NCI-H345 treated with DMSO at 0.1 percent for 48 hours (cell line): ENCODE measurements at regions not wholly inside any gene's neighbourhood (a gene's known extent, or its start where the extent isn't known, plus 50 kb on each side); places are given as distances from the start of the nearest gene placed in this dataset.

Experiments
- DNase-seq: peaks from one replicate; lab custom pipeline; 2025; ENCODE audit not compliant: unreplicated experiment; lab: John Stamatoyannopoulos, UW

DNA sequence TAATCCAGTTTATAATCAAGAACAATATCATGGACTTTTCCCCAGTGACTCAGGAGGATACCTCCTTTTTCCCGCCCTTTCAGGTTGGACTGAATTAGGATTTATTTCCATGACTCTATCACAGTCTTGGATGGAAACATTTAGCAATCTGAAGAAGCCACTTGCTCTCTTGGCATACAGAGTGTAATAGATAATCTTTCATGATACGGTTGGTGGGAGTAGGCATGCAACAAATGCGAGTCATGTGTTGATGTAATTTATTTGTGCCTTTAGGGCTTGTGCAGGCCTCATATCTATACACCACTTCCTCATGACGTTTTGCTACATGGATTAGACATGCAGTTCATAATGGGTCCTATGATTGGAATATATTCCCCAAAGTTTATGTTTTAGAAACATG is 54.2 kb upstream of the MCTP2 start:
- no peak for DNase-seq

DNA sequence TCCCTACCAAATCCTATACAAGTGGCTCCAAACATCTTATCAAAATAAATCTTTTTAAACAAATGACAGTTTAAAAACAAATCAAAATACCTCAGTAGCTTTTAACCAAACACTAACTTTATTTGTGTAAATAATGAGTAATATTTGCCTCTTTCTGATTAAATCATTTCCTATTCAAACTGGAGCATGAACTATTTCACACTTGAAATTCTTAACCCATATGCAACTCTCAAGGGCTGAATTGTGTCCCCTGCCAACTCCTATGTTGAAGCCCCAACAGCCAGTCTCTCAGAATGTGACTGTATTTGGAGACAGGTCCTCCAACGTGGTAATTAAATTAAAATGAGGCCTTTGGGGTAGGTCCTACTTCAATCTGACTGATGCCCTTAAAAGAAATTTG is 55.9 kb upstream of the MCTP2 start:
- no peak for DNase-seq

DNA sequence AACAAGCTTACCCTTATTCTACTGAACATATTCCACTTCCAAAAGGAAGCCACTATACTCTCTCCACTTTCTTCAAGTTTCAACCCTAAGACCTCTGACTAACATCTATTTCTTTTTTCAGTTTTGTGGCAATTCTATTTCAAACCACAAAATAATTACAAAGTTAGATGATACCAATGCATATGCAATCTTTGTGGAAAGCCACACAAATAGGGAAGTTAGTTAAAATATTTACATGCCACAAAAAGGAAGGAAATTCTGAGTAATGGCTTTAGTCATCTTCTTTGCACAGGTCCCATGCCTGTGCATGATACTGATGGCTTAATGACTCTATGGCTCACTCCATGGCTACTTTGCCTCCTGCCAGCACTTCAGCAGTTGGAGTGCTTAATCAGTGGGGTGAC is 57.0 kb upstream of the MCTP2 start:
- no peak for DNase-seq

DNA sequence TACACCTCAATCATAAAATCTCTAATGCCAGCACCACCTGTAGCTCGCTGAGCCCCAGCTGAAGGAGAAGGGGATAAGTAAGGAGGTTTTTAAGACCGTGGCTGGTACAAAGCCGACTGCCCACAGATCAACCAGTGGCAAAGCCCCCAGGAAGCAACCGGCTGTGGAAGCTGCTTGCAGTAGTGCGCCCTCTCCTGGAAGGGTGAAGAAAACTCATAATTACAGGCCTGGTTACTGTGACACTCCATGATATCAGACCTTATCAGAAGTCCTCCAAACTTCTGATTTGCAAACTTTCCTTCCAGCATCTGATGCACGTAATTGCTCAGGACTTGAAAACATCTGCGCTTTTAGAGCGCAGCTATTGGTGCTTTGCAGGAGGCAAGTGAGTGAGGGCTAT is 63.1 kb upstream of the MCTP2 start:
- no peak for DNase-seq

DNA sequence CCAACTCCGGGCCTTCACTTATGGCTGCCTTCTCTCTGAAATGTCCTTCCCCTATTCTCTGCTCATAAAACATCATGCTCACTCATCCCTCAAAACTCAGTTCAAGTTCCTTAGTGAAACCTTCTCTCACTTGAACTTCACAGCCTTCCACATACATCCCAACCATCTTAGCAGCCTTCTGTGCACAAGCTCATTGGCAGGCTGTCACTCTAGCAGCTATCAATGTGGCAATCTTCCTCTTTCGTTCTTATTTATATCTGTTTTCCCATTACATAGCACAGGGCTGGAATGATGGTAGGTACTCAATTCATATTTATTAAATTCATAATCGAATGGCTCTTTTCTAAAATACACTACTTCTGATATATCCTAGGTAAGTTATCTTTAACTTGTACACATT is 66.4 kb upstream of the MCTP2 start:
- DNase-seq, result no peak

DNA sequence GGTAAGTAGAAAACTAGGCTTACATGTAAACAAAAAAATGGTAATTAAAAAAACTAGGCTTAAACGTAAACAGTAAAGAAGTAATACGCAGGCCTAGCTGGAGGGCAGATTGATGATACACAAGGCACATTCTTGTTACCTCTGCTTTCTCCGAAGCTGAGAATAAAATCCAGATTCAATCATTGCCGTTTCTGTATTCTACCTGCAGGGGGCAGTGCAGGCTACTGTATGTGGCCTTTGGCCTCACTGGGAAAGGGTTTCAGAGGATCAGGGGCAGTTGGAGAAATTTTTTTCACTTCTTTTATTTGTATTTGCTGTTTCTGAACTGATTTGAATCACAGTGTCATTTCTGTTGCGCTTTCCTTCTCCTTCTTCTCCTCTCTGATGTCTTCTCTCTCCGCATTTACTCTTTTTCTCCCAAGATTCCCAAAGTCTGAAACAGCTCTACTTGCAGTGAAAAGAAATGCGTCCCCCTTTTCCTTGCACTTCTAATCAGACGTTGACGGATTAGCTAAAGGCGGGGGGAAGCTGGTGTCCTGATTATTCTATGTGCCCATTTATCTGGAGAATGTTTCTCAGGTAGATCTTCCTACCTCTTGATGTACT is 67.1 kb upstream of the MCTP2 start:
- peak; percentile 28 for DNase-seq

DNA sequence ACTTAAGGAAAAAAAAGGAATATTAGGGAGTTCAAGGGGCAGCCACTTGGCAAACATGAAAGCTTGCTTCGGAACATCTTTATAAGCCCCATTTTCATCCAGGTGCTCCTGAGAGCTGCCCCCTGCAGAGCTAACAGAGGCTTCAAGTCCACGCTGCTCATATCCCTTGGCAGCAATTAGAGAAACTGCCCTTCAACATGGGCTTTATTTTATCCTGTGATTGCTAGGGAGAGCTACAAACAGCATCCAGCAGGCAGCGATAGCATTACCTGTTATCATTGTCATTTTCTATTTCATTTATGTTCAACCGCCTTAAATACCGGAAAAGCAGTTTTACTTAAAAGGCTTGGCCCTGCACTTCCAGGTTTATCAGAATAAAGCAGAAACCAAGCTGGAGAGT is 68.4 kb upstream of the MCTP2 start:
- DNase-seq, result no peak

DNA sequence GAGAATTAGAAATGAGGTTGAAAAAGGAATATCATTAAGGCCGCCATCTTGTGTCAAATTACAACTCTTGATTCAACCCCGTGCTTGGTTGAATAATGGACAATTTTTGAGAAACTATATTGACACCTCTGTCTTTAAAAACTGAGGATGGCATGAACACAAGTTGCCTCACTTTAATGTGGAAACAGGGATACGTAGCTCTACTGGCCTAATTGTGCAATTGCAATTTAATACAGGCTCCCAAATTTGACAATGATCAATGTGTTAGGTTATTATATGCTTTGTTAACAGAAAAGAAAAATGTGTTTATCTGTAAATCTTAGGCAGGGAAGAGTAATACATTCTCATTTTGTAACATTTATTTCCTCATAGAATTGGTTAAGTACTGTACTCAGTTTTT is 77.1 kb upstream of the MCTP2 start:
- no peak for DNase-seq

DNA sequence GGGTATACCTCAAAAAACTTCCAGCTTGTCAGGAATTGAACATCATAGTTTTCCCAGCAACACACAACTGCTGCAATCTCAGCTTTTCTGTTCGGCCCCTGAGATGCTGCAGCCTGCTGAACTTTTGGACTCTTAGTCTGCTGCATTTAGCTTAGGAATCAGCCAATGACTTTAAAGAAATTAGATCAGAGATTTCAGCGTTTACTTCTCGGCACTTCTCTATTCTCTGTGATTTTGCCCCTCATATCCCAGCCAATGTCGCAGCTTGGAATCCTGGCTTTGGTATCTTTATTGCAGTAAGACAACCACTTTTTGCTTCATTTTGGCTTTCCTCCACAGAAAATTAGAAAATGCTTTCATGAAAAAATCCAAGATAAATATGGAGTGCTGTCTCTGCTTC is 86.3 kb upstream of the MCTP2 start:
- DNase-seq, result no peak

DNA sequence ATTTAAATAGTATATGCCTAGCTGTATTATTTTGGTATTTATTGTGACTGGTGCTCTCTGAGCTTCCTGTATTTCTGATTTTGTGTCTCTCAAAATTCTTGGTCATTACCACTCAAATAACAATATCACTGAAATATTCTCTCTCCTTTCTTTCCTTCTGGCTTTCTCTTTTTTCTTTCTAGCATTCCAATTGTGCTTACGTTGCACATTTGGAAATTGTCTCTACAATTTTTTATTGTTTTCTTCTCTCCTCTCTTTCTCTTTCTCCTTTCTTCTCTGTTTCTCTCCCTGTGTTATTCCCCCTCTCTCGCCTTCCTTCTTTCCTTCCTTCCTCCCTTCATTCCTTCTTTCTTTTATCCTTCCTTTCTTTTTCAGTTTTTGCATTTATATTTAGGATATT is 89.6 kb upstream of the MCTP2 start:
- DNase-seq, result no peak

DNA sequence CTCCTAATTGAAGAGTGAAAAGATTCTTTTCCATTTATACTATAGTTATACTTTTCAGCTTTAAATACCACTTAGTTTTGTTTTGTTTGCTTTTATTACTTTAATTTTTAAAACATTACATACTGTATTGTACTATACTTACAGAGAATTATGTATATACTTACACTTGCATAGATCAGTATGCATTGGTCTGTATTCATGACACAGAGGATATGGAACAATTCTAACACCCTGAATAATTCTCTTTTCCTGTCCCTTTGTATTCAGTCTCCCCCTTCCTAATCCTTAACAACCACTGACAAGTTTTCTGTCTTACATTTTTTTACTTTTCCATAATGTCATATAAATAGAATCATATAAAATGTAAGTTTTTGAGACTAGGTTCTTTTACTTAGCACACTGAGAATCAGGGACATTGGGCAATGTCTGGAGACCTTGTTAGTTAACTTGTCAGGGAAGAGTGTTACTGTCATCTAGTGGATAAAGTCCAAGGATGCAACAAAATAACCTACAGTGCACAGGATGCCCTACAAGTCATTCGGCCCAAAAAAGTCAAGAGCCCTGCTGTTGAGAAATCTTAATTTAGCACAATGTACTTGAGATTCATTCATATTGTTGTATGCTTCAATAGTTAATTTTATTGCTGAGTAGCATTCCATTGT is 95.7 kb upstream of the MCTP2 start:
- DNase-seq, result no peak

DNA sequence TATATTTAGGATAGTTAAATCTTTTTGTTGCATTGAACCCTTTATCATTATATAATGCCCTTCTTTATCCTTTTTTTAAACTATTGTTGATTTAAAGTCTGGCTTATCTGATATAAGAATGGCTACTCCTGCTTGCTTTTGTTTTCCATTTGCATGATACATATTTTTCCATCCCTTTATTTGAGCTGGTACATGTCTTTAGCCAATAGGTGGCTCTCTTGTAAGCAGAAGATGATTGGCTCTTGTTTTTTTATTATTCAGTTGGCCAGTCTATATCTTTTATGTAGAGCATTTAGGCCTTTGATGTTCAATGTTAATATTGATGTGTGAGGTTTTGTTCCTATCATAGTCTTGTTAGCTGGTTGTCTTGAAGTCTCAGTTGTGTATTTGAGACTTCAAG is 99.5 kb upstream of the MCTP2 start:
- no peak for DNase-seq

DNA sequence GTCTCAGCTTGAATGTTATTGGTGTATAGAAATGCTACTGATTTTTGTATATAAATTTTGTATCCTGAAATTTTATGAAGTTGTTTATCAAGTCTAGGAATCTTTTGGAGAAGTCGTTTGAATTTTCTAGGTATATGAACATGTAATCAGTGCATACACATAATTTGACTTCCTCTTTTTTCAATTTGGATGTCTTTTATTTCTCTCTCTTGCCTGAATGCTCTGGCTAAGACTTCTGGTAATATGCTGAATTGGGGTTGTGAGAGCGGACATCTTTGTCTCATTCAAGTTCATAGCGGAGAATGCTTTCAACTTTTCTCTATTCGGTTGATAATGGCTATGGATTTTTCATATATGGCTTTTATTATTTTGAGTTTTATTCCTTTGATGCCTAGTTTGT is 100.9 kb upstream of the MCTP2 start:
- no peak for DNase-seq

DNA sequence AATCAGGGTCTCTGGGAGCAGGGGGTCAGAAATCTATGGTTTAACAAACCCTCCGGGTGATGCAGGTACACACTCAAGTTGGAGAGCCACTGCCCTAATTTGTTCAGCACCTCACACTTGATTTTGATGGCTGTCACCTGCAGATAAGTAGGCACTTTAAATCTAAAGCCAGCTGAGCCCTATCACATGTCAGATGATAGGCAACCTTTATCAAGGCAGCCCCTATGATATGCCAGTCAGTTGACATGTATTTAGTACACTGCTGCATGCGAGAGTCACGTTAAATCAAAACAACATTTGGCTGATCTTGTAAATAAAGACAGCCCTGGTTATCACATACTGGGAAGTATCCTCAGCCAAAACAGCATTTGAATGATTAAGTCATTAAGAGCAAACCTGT is 104.4 kb upstream of the MCTP2 start:
- DNase-seq, result peak; percentile 16

DNA sequence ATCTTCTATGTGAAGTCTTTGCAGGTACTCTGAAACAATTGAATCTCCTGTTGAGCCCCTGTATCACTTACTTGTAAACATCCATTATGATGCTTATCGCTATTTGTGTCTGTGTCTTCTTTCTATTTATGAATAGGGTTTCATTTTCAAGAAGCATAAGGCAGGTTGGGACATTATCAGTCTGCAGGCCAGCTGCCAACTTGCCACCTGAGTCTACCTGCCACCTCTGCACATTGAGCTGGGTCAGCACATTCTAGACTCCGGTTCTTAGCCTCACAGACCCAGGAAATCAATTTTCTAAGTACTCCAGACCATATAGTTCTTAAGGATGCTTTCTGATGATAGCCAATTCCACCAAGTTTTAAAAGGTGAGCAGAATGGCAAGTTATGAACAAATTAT is 105.7 kb upstream of the MCTP2 start:
- DNase-seq, result peak; percentile 10

DNA sequence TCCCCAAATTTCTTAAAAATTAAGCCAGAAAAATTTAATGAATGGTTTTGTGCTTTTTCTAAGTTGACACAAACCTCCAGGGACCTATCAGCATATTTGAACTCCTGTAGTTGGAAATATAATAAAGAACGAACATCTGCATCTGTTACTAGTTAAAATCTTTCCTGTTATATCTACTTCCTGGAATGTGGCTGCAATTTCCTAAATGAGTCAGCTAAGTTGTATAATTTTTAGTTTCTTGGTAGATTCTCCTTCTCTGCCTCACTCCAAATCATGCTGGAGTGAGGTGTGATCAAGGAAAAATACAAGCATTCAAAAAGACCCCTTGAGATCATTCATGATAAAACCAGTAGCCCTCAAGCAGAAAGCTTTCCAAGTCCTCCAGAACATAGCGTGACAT is 106.2 kb upstream of the MCTP2 start:
- no peak for DNase-seq

DNA sequence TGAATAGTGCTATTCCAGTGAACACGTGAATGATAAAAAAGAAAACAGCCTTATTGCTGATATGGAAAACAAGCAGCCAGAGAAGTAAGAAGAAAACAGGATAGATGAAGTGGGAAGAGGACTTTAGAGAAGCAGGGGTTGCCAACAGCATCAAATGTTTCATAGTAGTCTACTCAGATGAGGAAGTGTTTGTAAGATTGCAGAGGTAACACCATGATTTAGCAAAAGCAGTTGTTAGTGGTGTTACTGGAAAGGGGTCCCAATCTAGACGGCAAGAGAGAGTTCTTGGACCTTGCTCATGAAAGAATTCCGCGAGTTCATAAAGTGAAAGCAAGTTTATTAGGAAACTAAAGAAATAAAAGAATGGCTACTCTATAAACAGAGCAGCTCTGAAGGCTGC is 108.8 kb upstream of the MCTP2 start:
- DNase-seq, result no peak

DNA sequence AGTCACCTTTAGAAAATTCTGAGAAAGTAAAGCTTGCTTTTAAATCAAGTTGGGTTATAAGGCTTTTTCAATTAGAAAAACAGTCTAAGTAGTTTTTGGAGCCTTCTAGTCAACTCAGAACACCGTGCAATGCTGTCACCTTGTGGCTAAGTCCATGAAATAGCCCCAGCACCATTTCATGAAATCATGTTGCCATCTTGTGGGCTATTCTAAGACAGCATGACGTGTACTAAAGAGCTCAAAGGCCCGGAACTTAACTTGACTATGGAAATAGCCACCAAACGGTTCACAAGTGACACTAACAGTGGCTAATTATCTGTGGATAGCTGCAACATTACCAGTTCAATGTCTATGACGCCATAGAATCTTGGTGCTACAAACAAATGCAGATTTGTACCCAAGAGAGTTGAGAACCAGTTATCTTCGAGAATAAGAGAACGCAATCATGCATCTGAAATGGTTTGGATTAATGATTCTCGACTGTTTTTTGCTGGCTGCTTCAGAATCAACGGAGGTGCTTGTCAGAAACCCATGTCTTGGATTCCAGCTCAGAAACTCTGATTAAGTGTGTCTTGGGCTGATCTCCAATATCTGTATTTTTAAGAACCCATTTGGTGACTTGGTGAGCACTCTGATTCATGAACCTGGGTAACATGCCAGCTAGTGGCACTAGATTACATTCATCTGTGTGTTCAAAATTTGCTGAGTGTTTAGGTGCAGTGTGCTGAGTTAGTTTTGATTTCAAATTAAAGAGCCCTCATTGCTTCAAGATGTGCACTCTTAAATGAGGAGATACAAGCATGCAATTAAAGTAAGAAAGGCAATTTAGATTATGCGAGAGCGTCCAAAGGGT is 111.2 kb upstream of the MCTP2 start:
- DNase-seq, result peak; percentile 72

DNA sequence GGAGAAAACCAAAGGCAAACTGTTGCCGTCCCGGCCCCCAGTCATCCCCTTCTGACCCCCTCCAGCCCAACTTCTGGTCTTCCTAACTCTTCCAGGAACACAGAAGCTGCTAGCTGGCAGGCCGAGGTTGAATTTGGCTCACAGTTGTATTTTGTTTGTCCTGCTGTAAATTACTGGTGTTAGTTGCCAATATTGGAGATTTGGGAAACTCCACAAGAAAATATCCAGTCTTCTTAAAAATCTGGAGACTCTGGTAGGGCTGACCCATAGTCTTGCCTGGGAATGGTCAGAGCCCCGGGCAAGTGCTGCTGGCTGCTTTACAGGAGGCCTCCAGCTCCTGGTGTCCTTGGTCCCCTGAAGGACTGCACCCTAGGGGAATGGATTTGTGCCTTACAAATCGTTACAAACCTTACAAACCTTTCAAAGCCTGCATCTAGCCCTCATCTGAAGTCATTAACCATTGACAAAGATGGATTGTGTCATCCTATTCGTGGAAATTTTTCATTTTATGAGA is 112.0 kb upstream of the MCTP2 start:
- no peak for DNase-seq

DNA sequence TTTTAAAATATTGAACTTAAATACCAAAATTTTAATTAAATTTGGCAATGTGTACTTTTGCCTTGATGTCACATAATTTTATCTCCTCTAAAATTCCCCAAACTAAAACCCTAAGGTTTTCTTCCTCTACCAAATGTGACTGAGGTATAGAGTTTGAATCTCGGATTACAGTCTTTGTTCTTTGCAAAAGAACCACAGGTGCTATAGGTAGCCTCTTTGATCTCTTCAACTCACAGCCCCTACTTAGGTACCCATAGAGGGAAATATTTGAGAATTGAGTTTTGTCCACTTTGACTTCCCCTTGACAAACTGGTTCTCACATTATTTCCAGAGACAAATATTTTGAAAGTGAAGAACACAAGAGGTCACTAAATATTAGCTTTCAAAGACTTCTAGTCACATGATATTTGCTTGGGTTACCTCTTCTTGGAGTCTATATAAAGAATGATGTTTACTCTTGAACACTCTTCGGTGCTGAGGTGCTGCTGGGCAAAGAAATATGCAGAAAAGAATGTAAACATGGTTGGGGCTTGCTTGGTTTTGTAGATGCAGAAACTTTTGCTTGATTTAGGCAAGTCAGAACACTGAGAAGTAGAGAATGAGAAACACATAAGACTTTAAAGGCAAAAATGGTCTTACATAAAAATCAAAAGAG is 120.8 kb upstream of the MCTP2 start:
- DNase-seq, result no peak

DNA sequence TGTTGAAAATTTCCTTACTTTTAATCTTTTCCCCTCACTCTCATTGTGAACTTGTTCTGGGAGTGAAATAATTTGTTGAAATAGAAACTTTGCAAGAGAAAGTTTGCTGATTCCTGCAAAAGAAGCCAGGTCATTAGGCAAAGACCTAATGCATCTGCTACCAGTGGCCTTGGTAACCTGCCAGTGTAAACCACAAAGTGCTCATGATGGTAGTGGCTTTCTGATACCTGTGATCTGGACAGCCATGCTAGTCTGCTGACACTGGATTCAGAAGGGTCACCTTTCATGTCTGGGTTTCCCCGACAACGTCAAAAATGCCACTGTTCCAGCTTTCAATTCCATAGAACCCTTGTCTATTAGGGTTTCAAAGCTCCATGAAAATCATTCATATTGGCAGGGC is 123.7 kb upstream of the MCTP2 start:
- no peak for DNase-seq

DNA sequence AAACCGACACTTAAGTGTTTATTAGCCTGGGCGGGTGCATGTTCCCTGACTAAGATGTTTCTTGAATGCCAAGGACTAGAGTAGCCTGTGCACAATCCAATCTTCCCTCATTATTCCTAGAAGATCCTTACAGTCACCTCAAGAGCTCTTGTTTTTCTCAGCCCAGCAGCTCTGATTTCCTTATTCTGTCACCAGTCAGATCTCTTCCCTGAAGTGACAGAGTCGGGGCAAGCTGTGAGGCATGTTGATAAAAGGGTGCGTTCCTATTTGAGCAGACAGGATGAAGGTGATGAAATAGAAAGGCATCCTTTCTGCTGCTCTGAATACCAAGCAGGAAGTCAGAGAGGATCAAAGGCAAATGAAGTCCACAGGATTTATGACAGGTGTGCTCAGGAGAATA is 125.6 kb upstream of the MCTP2 start:
- DNase-seq, result no peak
